Omental fat pad (tissue), 3 donors: ENCODE measurements at regions not wholly inside any gene's neighbourhood (a gene's known extent, or its start where the extent isn't known, plus 50 kb on each side); places are given as distances from the start of the nearest gene placed in this dataset.

ENCODE experiments used
- ATAC-seq: fragments of 150-250 bp; one replicate; pipeline ENCODE4 v1.9.1; 2016; ENCODE audit warnings: mild to moderate bottlenecking, moderate library complexity; ENCODE audit not compliant: low FRiP score
- DNase-seq: peaks from one replicate; pipeline ENCODE4 v3.0.0-alpha.2; 2019; ENCODE audit warnings: low spot score
- CTCF ChIP-seq, 3 donors: fragments of 450-650 bp; IDR thresholded peaks; one replicate each; pipeline ENCODE4 v1.5.1; 2016 to 2017; ENCODE audit warnings: antibody characterized with exemption in 3 of 3, mild to moderate bottlenecking in 3 of 3, moderate library complexity in 2 of 3

GRCh38 chr9:35553670-35554543, 51.2 kb upstream of the TESK1 start:
- TF ChIP-seq CTCF (IDR thresholded peaks at IDR 0.05), result peak in 1 of 3 donors; percentile 29
- DNase-seq (no peak), ATAC-seq (peak; percentile 91)

- TF ChIP-seq CTCF (IDR thresholded peaks at IDR 0.05), result no peak
- DNase-seq (no peak), ATAC-seq (no peak)
These were observed 49.8 kb upstream of the TESK1 start for GRCh38 chr9:35555246-35555701.
